IMR-90 (cell line): ENCODE measurements at regions not wholly inside any gene's neighbourhood (a gene's known extent, or its start where the extent isn't known, plus 50 kb on each side); places are given as distances from the start of the nearest gene placed in this dataset.

Experiments used
- ATAC-seq: fragments of 200-7000 bp; cut with Tn5 transposase; 2 replicates; pipeline ENCODE4 v1.9.1; 2020; ENCODE audit warnings: low read depth, mild to moderate bottlenecking, moderate library complexity
- BruUV-seq: library from RNA; stranded (reverse); fragments of 400-500 nt; replicated peaks from 2 replicates; lab custom pipeline; 2021; lab: Mats Ljungman, UMichigan
- CTCF ChIA-PET: fragments of 300-600 bp; formaldehyde crosslinking; extraction: SDS; loops from one replicate; lab custom pipeline; 2021; ENCODE audit warnings: antibody characterized with exemption; lab: Yijun Ruan, JAX
- POLR2A ChIA-PET: fragments of 300-600 bp; sonication (Branson Sonifier 250); formaldehyde crosslinking; loops from one replicate; lab custom pipeline; 2022; ENCODE audit warnings: antibody characterized with exemption; ENCODE audit not compliant: unreplicated experiment; lab: Charles Lee
- DNase-seq: peaks from one replicate; pipeline ENCODE4 v3.0.0; 2013
- H2AFZ ChIP-seq: replicated peaks from 2 replicates; pipeline ENCODE3; 2013; ENCODE audit warnings: low read length, mild to moderate bottlenecking; ENCODE audit not compliant: poor library complexity
- H2AK5ac ChIP-seq: 2 replicates; pipeline ENCODE4 v1.6.1; 2013; ENCODE audit warnings: low read depth, low read length, inconsistent platforms
- H2AK9ac ChIP-seq: replicated peaks from 2 replicates; pipeline ENCODE3; 2013; ENCODE audit warnings: mild to moderate bottlenecking, low read depth, low read length, moderate library complexity; ENCODE audit not compliant: poor library complexity
- H2BK120ac ChIP-seq: 2 replicates; pipeline ENCODE4 v1.6.1; 2013; ENCODE audit warnings: low read depth, low read length, inconsistent platforms
- H2BK15ac ChIP-seq: 3 replicates; pipeline ENCODE4 v1.6.1; 2013; ENCODE audit warnings: low read depth, low read length, inconsistent platforms
- H2BK20ac ChIP-seq: 2 replicates; pipeline ENCODE4 v1.6.1; 2013; ENCODE audit warnings: low read depth, mild to moderate bottlenecking, inconsistent platforms, low read length, moderate library complexity
- H2BK5ac ChIP-seq: 2 replicates; pipeline ENCODE4 v1.6.1; 2013; ENCODE audit warnings: mild to moderate bottlenecking, low read depth, low read length, inconsistent platforms; ENCODE audit not compliant: poor library complexity, severe bottlenecking
- H3K14ac ChIP-seq: replicated peaks from 2 replicates; pipeline ENCODE4 v1.6.1; 2013; ENCODE audit warnings: low read depth, low read length, inconsistent platforms
- H3K18ac ChIP-seq: 2 replicates; pipeline ENCODE4 v1.6.1; 2013; ENCODE audit warnings: low read depth, low read length, control low read depth
- H3K23ac ChIP-seq: 2 replicates; pipeline ENCODE4 v1.6.1; 2013; ENCODE audit warnings: low read depth, low read length, inconsistent platforms
- H3K27ac ChIP-seq: 2 replicates; pipeline ENCODE4 v1.5.1; 2013; ENCODE audit warnings: mild to moderate bottlenecking, control low read depth, low read length; ENCODE audit not compliant: insufficient read depth
- H3K27me3 ChIP-seq: 2 replicates; pipeline ENCODE4 v1.6.1; 2013; ENCODE audit warnings: low read length; ENCODE audit not compliant: control insufficient read depth, insufficient read depth
- H3K36me3 ChIP-seq: 2 replicates; pipeline ENCODE4 v1.6.1; 2013; ENCODE audit warnings: low read length, mixed read lengths; ENCODE audit not compliant: control insufficient read depth, insufficient read depth
- H3K4ac ChIP-seq: 2 replicates; pipeline ENCODE4 v1.6.1; 2013; ENCODE audit warnings: low read depth, low read length, inconsistent platforms
- H3K4me1 ChIP-seq: 2 replicates; pipeline ENCODE4 v1.6.1; 2013; ENCODE audit warnings: low read length, mixed read lengths; ENCODE audit not compliant: control insufficient read depth, insufficient read depth
- H3K4me2 ChIP-seq: 2 replicates; pipeline ENCODE4 v1.6.1; 2013; ENCODE audit warnings: low read depth, mild to moderate bottlenecking, control low read depth, low read length, moderate library complexity
- H3K4me3 ChIP-seq: 2 replicates; pipeline ENCODE4 v1.5.1; 2013; ENCODE audit warnings: low read depth, mild to moderate bottlenecking, control low read depth, low read length, moderate library complexity; ENCODE audit not compliant: insufficient read depth
- H3K56ac ChIP-seq: 2 replicates; pipeline ENCODE4 v1.6.1; 2013; ENCODE audit warnings: low read length, inconsistent platforms; ENCODE audit not compliant: insufficient read depth; ENCODE audit errors: extremely low read depth
- H3K79me1 ChIP-seq, 2 experiments: 2 replicates each; pipeline ENCODE4 v1.6.1; 2013; ENCODE audit warnings: low read length in 2 of 2, inconsistent platforms in 1 of 2, low read depth in 1 of 2
- H3K9ac ChIP-seq: 2 replicates; pipeline ENCODE4 v1.6.1; 2013; ENCODE audit warnings: low read depth, low read length, control low read depth
- H3K9me1 ChIP-seq: 2 replicates; pipeline ENCODE4 v1.6.1; 2013; ENCODE audit warnings: low read length, inconsistent platforms; ENCODE audit not compliant: insufficient read depth
- H3K9me3 ChIP-seq: 2 replicates; pipeline ENCODE4 v1.6.1; 2013; ENCODE audit warnings: low read length; ENCODE audit not compliant: control insufficient read depth, insufficient read depth
- H4K20me1 ChIP-seq: 2 replicates; pipeline ENCODE4 v1.6.1; 2013; ENCODE audit warnings: low read length, inconsistent platforms; ENCODE audit not compliant: insufficient read depth
- H4K5ac ChIP-seq: 2 replicates; pipeline ENCODE4 v1.6.1; 2013; ENCODE audit warnings: mild to moderate bottlenecking, low read depth, low read length, control low read depth
- H4K8ac ChIP-seq, 2 experiments: 2 replicates each; pipeline ENCODE4 v1.6.1; 2013; ENCODE audit warnings: low read depth in 2 of 2, low read length in 2 of 2, control low read depth in 1 of 2, inconsistent platforms in 1 of 2
- H4K91ac ChIP-seq: 2 replicates; pipeline ENCODE4 v1.6.1; 2013; ENCODE audit warnings: low read depth, low read length, inconsistent platforms; ENCODE audit not compliant: insufficient read depth
- CEBPB ChIP-seq: IDR thresholded peaks from 2 replicates; pipeline ENCODE4 v1.6.1; 2012; ENCODE audit warnings: low read depth, low read length, improper control_type of control experiment
- FOS ChIP-seq: fragments of 150-350 bp; IDR thresholded peaks from 2 replicates; pipeline ENCODE4 v1.6.1; 2016; ENCODE audit warnings: low read depth, low read length
- MAZ ChIP-seq: IDR thresholded peaks from 2 replicates; pipeline ENCODE4 v1.6.1; 2012; ENCODE audit warnings: low read depth, mild to moderate bottlenecking, low read length, improper control_type of control experiment, moderate library complexity, borderline replicate concordance
- MXI1 ChIP-seq: IDR thresholded peaks from 2 replicates; pipeline ENCODE4 v1.6.1; 2012; ENCODE audit warnings: low read depth, mild to moderate bottlenecking, low read length, moderate library complexity, borderline replicate concordance
- NFE2L2 ChIP-seq: fragments of 150-350 bp; IDR thresholded peaks from 2 replicates; pipeline ENCODE4 v1.6.1; 2016; ENCODE audit warnings: low read depth, mild to moderate bottlenecking, low read length
- POLR2A ChIP-seq: IDR thresholded peaks from 2 replicates; pipeline ENCODE4 v1.6.1; 2012; ENCODE audit warnings: mild to moderate bottlenecking, low read depth, low read length
- RCOR1 ChIP-seq: IDR thresholded peaks from 2 replicates; pipeline ENCODE4 v1.6.1; 2012; ENCODE audit warnings: mild to moderate bottlenecking, low read length, improper control_type of control experiment; ENCODE audit not compliant: insufficient replicate concordance
- RFX5 ChIP-seq: IDR thresholded peaks from 2 replicates; pipeline ENCODE4 v1.8.0; 2012; ENCODE audit warnings: low read depth, mild to moderate bottlenecking, low read length, moderate library complexity
- SMC3 ChIP-seq: fragments of 150-350 bp; IDR thresholded peaks from 2 replicates; pipeline ENCODE4 v1.6.1; 2016; ENCODE audit warnings: low read depth, mild to moderate bottlenecking, antibody characterized with exemption, low read length, moderate library complexity
- WGBS, 2 experiments: methylation state at CpG; one replicate each; pipeline versions ENCODE4 v1.1.5 to v1.1.7; 2013; ENCODE audit warnings: missing lambda C conversion rate in 2 of 2; ENCODE audit not compliant: insufficient read length in 1 of 2; ENCODE audit errors: extremely low coverage in 2 of 2; 5-methylcytosine and 5-hydroxymethylcytosine counted together
- dilution Hi-C: fragments of 300-500 bp; cut with HindIII; formaldehyde crosslinking; loops from one replicate; pipeline ENCODE4 v1.14.3; 2018; ENCODE audit warnings: low sequenced_read_pairs; ENCODE audit not compliant: unreplicated experiment
- in situ Hi-C: fragments of 300-500 bp; cut with MboI; formaldehyde crosslinking; loops from 3 replicates; pipeline ENCODE4 v1.14.3; 2019; ENCODE audit warnings: low sequenced_read_pairs, inconsistent platforms, mixed read lengths
- intact Hi-C: fragments of 100-400 bp; cut with micrococcal nuclease; formaldehyde crosslinking; loops from 2 replicates; pipeline ENCODE4 v1.10.0; 2022
- TF ChIP-seq, protein P1 (sequence below): fragments of 150-350 bp; IDR thresholded peaks from 2 replicates; pipeline ENCODE4 v1.6.1; 2016; ENCODE audit warnings: low read depth, mild to moderate bottlenecking, low read length, moderate library complexity, borderline replicate concordance

DNA sequence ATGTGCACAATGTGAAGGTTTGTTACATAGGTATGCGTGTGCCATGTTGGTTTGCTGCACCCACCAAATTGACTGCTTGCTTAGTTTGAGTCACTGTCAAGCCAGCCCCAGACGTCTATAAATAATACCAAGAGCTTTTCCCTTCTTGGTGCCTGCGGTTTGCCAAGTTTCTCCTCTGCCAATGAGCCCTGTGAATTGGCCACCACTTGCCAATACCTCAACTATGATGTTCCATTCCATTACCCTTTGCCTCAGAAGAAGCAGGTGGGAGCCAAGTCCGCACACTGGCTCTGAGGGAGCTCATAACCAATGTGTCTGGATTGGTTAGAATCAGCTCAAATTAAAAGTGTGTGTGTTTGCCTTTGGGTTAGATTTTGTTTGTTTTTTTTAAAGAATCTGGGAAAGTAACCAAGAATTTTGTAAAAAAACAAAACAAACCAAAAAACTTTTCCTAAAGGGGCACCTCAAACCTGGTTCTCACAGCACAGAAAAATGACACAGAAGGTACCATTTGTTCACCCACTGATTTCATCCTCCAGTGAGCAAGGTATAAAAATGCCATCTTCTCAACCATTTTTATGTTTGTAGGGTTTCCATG is 209.3 kb upstream of the PRNP start:
- H3K4me3 ChIP-seq = no peak overlapping the region
- H2BK20ac ChIP-seq = no peak overlapping the region
- H4K91ac ChIP-seq = no peak overlapping the region
- POLR2A ChIA-PET = no interaction called here
- ATAC-seq (no peak), DNase-seq (no peak)
- in situ Hi-C loops = no loop called here
- H2AFZ ChIP-seq = no peak overlapping the region
- H2AK9ac ChIP-seq = no peak overlapping the region
- no CpG with 5 or more reads among the region's 4 CpGs for WGBS, 2 experiments
- TF ChIP-seq NFE2L2 = no peak
- TF ChIP-seq RFX5 = no peak
- TF ChIP-seq, protein P1, sequence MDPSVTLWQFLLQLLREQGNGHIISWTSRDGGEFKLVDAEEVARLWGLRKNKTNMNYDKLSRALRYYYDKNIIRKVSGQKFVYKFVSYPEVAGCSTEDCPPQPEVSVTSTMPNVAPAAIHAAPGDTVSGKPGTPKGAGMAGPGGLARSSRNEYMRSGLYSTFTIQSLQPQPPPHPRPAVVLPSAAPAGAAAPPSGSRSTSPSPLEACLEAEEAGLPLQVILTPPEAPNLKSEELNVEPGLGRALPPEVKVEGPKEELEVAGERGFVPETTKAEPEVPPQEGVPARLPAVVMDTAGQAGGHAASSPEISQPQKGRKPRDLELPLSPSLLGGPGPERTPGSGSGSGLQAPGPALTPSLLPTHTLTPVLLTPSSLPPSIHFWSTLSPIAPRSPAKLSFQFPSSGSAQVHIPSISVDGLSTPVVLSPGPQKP = no peak
- no peak for TF ChIP-seq RCOR1
- TF ChIP-seq MXI1 = no peak
- no peak for TF ChIP-seq SMC3
- no peak for TF ChIP-seq POLR2A
- TF ChIP-seq CEBPB = no peak
- no peak for TF ChIP-seq FOS
- TF ChIP-seq MAZ = no peak
- no peak overlapping the region for H3K9ac ChIP-seq
- no peak overlapping the region for H3K4ac ChIP-seq
- no peak overlapping the region for H3K4me2 ChIP-seq
- no peak overlapping the region for H2BK5ac ChIP-seq
- H3K4me1 ChIP-seq = peaks cover 7% of the 10 kb centered on the region; the same call in 1 of the 2 replicates
- dilution Hi-C loops = no loop called here
- no peak overlapping the region for H3K23ac ChIP-seq
- no peaks in the 10 kb centered on the region for H3K79me1 ChIP-seq
- no peak overlapping the region for H3K27ac ChIP-seq
- no peak overlapping the region; the same call in 1 of the 2 replicates for H3K14ac ChIP-seq
- no peaks in the 10 kb centered on the region for H3K36me3 ChIP-seq
- H4K20me1 ChIP-seq = no peaks in the 10 kb centered on the region
- no peak overlapping the region for H2BK120ac ChIP-seq
- no peaks in the 10 kb centered on the region for H3K27me3 ChIP-seq
- peaks cover 2% of the 10 kb centered on the region for H3K9me1 ChIP-seq
- H4K5ac ChIP-seq = no peak overlapping the region
- H4K8ac ChIP-seq = no peak overlapping the region
- H3K9me3 ChIP-seq = no peaks in the 10 kb centered on the region
- BruUV-seq = no TSS peak
- no peak overlapping the region for H3K18ac ChIP-seq
- no peak overlapping the region for H3K56ac ChIP-seq
- no peak overlapping the region for H2AK5ac ChIP-seq
- CTCF ChIA-PET = no interaction called here
- intact Hi-C loops = loop anchor here (5.0 kb wide), 1 partner anchor 1055 kb away; no protein-coding TSS in a partner anchor
- H2BK15ac ChIP-seq = peak overlapping the region; percentile 83; the same call in 1 of the 3 replicates
